Loucy (cell line): ENCODE measurements at regions not wholly inside any gene's neighbourhood (a gene's known extent, or its start where the extent isn't known, plus 50 kb on each side); places are given as distances from the start of the nearest gene placed in this dataset.

ENCODE experiments used
- H2AFZ ChIP-seq: fragments of 200-600 bp; sonication (generic); 2 replicates; pipeline ENCODE4 v1.6.0; 2016; ENCODE audit warnings: antibody characterized with exemption, mild to moderate bottlenecking, low read length, moderate library complexity
- H3F3A ChIP-seq: fragments of 200-600 bp; 2 replicates; pipeline ENCODE4 v1.6.0; 2016; ENCODE audit warnings: antibody characterized with exemption, low read depth, mild to moderate bottlenecking
- H3K27me3 ChIP-seq: fragments of 200-600 bp; sonication (generic); 2 replicates; pipeline ENCODE4 v1.6.1; 2014; ENCODE audit warnings: low read length, mild to moderate bottlenecking; ENCODE audit not compliant: insufficient read depth, poor library complexity, severe bottlenecking
- H3K36me3 ChIP-seq: fragments of 200-600 bp; sonication (generic); 2 replicates; pipeline ENCODE4 v1.6.1; 2016; ENCODE audit warnings: low read length; ENCODE audit not compliant: insufficient read depth
- H3K4me1 ChIP-seq: fragments of 200-600 bp; sonication (generic); 2 replicates; pipeline ENCODE4 v1.5.1; 2014; ENCODE audit warnings: low read length, mild to moderate bottlenecking; ENCODE audit not compliant: insufficient read depth, poor library complexity, severe bottlenecking
- H3K4me2 ChIP-seq: fragments of 200-600 bp; sonication (generic); 2 replicates; pipeline ENCODE4 v1.6.0; 2014; ENCODE audit warnings: antibody characterized with exemption, low read length, low read depth, mild to moderate bottlenecking; ENCODE audit not compliant: poor library complexity, severe bottlenecking
- H3K4me3 ChIP-seq: fragments of 200-600 bp; sonication (generic); 2 replicates; pipeline ENCODE4 v1.5.1; 2014; ENCODE audit warnings: low read length, mild to moderate bottlenecking, mixed read lengths; ENCODE audit not compliant: poor library complexity, severe bottlenecking
- H3K79me2 ChIP-seq: fragments of 200-600 bp; sonication (generic); 2 replicates; pipeline ENCODE4 v1.6.1; 2014; ENCODE audit warnings: low read length; ENCODE audit not compliant: insufficient read depth
- H3K9ac ChIP-seq: fragments of 200-600 bp; sonication (generic); 2 replicates; pipeline ENCODE4 v1.6.0; 2014; ENCODE audit warnings: mild to moderate bottlenecking, low read depth, low read length, moderate library complexity; ENCODE audit not compliant: poor library complexity, severe bottlenecking
- H3K9me2 ChIP-seq: fragments of 200-600 bp; sonication (generic); replicated peaks from 2 replicates; pipeline ENCODE4 v1.6.1; 2016; ENCODE audit warnings: low read depth, low read length, mixed read lengths
- H3K9me3 ChIP-seq: fragments of 200-600 bp; sonication (generic); 2 replicates; pipeline ENCODE4 v1.6.1; 2014; ENCODE audit warnings: mild to moderate bottlenecking, antibody characterized with exemption, low read length, low read depth; ENCODE audit not compliant: insufficient read depth
- H4K20me1 ChIP-seq: fragments of 200-600 bp; sonication (generic); 2 replicates; pipeline ENCODE4 v1.6.0; 2014; ENCODE audit warnings: antibody characterized with exemption, low read length, mild to moderate bottlenecking; ENCODE audit not compliant: insufficient read depth, poor library complexity, severe bottlenecking
- CTCF ChIP-seq: fragments of 200-600 bp; sonication (generic); conservative IDR thresholded peaks from 2 replicates; pipeline ENCODE4 v1.5.1; 2014; ENCODE audit warnings: mild to moderate bottlenecking, antibody characterized with exemption, low read length
- EZH2phosphoT487 ChIP-seq: fragments of 200-600 bp; IDR thresholded peaks from 2 replicates; pipeline ENCODE4 v1.6.1; 2018; ENCODE audit warnings: antibody characterized with exemption, mild to moderate bottlenecking, moderate library complexity, borderline replicate concordance

GRCh38 chr3:72563690-72564370 lies 284.4 kb downstream of the SHQ1 start:
- H4K20me1 ChIP-seq, result no peaks in the 10 kb centered on the region
- H3K27me3 ChIP-seq, result no peaks in the 10 kb centered on the region
- no peaks in the 10 kb centered on the region for H3K79me2 ChIP-seq
- no peaks in the 10 kb centered on the region for H3F3A ChIP-seq
- no peaks in the 10 kb centered on the region for H3K9me2 ChIP-seq
- TF ChIP-seq EZH2phosphoT487 (no peak), CTCF (no peak)
- H3K36me3 ChIP-seq, result no peaks in the 10 kb centered on the region
- no peaks in the 10 kb centered on the region for H3K4me1 ChIP-seq
- no peak overlapping the region for H3K4me3 ChIP-seq
- no peak overlapping the region for H2AFZ ChIP-seq
- no peak overlapping the region for H3K9ac ChIP-seq
- no peaks in the 10 kb centered on the region for H3K9me3 ChIP-seq
- no peak overlapping the region for H3K4me2 ChIP-seq

- no peaks in the 10 kb centered on the region for H3K79me2 ChIP-seq
- H3K9me2 ChIP-seq, result no peaks in the 10 kb centered on the region
- no peak overlapping the region for H3K4me3 ChIP-seq
- no peak for TF ChIP-seq CTCF
- no peaks in the 10 kb centered on the region for H3F3A ChIP-seq
- H3K9me3 ChIP-seq, result no peaks in the 10 kb centered on the region
- H4K20me1 ChIP-seq, result no peaks in the 10 kb centered on the region
- H3K4me1 ChIP-seq, result no peaks in the 10 kb centered on the region
- no peaks in the 10 kb centered on the region for H3K36me3 ChIP-seq
- H2AFZ ChIP-seq, result no peak overlapping the region
- H3K27me3 ChIP-seq, result no peaks in the 10 kb centered on the region
- no peak overlapping the region for H3K9ac ChIP-seq
- H3K4me2 ChIP-seq, result no peak overlapping the region
These were observed 287.2 kb downstream of the SHQ1 start for GRCh38 chr3:72560846-72561675.

DNA sequence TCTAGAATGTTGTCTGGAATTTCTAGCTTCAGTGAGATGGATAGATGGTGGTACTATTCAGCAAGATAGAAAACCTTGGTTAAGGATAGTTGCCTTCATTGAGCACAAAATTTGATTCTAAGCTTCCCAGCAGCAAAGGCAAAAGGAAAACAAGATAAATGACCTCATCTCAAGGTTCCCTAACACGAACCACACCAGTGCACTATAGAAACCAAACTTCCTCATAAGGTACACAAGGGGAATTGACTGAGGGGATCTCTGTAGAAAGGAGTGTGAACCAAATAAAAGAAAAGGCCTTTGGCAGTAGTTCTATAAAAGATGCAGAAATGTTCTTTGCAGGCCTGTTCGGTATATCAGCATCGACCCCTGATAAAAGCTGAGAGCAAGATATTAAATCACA lies 288.9 kb downstream of the SHQ1 start:
- no peak overlapping the region for H2AFZ ChIP-seq
- TF ChIP-seq EZH2phosphoT487, result no peak
- no peak for TF ChIP-seq CTCF
- H3K9me3 ChIP-seq, result no peaks in the 10 kb centered on the region
- H3F3A ChIP-seq, result no peaks in the 10 kb centered on the region
- H3K4me1 ChIP-seq, result no peaks in the 10 kb centered on the region
- H3K9ac ChIP-seq, result no peak overlapping the region
- no peaks in the 10 kb centered on the region for H4K20me1 ChIP-seq
- H3K4me3 ChIP-seq, result no peak overlapping the region
- H3K4me2 ChIP-seq, result no peak overlapping the region
- no peaks in the 10 kb centered on the region for H3K79me2 ChIP-seq
- no peaks in the 10 kb centered on the region for H3K36me3 ChIP-seq
- H3K27me3 ChIP-seq, result no peaks in the 10 kb centered on the region
- H3K9me2 ChIP-seq, result no peaks in the 10 kb centered on the region
